Loucy (cell line): ENCODE measurements at regions not wholly inside any gene's neighbourhood (a gene's known extent, or its start where the extent isn't known, plus 50 kb on each side); places are given as distances from the start of the nearest gene placed in this dataset.

Source experiments
- H2AFZ ChIP-seq: fragments of 200-600 bp; sonication (generic); 2 replicates; pipeline ENCODE4 v1.6.0; 2016; ENCODE audit warnings: antibody characterized with exemption, mild to moderate bottlenecking, low read length, moderate library complexity
- H3F3A ChIP-seq: fragments of 200-600 bp; 2 replicates; pipeline ENCODE4 v1.6.0; 2016; ENCODE audit warnings: antibody characterized with exemption, low read depth, mild to moderate bottlenecking
- H3K27me3 ChIP-seq: fragments of 200-600 bp; sonication (generic); 2 replicates; pipeline ENCODE4 v1.6.1; 2014; ENCODE audit warnings: low read length, mild to moderate bottlenecking; ENCODE audit not compliant: insufficient read depth, poor library complexity, severe bottlenecking
- H3K36me3 ChIP-seq: fragments of 200-600 bp; sonication (generic); 2 replicates; pipeline ENCODE4 v1.6.1; 2016; ENCODE audit warnings: low read length; ENCODE audit not compliant: insufficient read depth
- H3K4me1 ChIP-seq: fragments of 200-600 bp; sonication (generic); 2 replicates; pipeline ENCODE4 v1.5.1; 2014; ENCODE audit warnings: low read length, mild to moderate bottlenecking; ENCODE audit not compliant: insufficient read depth, poor library complexity, severe bottlenecking
- H3K4me2 ChIP-seq: fragments of 200-600 bp; sonication (generic); 2 replicates; pipeline ENCODE4 v1.6.0; 2014; ENCODE audit warnings: antibody characterized with exemption, low read length, low read depth, mild to moderate bottlenecking; ENCODE audit not compliant: poor library complexity, severe bottlenecking
- H3K4me3 ChIP-seq: fragments of 200-600 bp; sonication (generic); 2 replicates; pipeline ENCODE4 v1.5.1; 2014; ENCODE audit warnings: low read length, mild to moderate bottlenecking, mixed read lengths; ENCODE audit not compliant: poor library complexity, severe bottlenecking
- H3K79me2 ChIP-seq: fragments of 200-600 bp; sonication (generic); 2 replicates; pipeline ENCODE4 v1.6.1; 2014; ENCODE audit warnings: low read length; ENCODE audit not compliant: insufficient read depth
- H3K9ac ChIP-seq: fragments of 200-600 bp; sonication (generic); 2 replicates; pipeline ENCODE4 v1.6.0; 2014; ENCODE audit warnings: mild to moderate bottlenecking, low read depth, low read length, moderate library complexity; ENCODE audit not compliant: poor library complexity, severe bottlenecking
- H3K9me2 ChIP-seq: fragments of 200-600 bp; sonication (generic); replicated peaks from 2 replicates; pipeline ENCODE4 v1.6.1; 2016; ENCODE audit warnings: low read depth, low read length, mixed read lengths
- H3K9me3 ChIP-seq: fragments of 200-600 bp; sonication (generic); 2 replicates; pipeline ENCODE4 v1.6.1; 2014; ENCODE audit warnings: mild to moderate bottlenecking, antibody characterized with exemption, low read length, low read depth; ENCODE audit not compliant: insufficient read depth
- H4K20me1 ChIP-seq: fragments of 200-600 bp; sonication (generic); 2 replicates; pipeline ENCODE4 v1.6.0; 2014; ENCODE audit warnings: antibody characterized with exemption, low read length, mild to moderate bottlenecking; ENCODE audit not compliant: insufficient read depth, poor library complexity, severe bottlenecking
- CTCF ChIP-seq: fragments of 200-600 bp; sonication (generic); conservative IDR thresholded peaks from 2 replicates; pipeline ENCODE4 v1.5.1; 2014; ENCODE audit warnings: mild to moderate bottlenecking, antibody characterized with exemption, low read length
- EZH2phosphoT487 ChIP-seq: fragments of 200-600 bp; IDR thresholded peaks from 2 replicates; pipeline ENCODE4 v1.6.1; 2018; ENCODE audit warnings: antibody characterized with exemption, mild to moderate bottlenecking, moderate library complexity, borderline replicate concordance

- Histone ChIP-seq H3K4me3 (no peak overlapping the region), H4K20me1 (no peaks in the 10 kb centered on the region), H3F3A (no peaks in the 10 kb centered on the region), H3K9me2 (no peaks in the 10 kb centered on the region), H3K79me2 (no peaks in the 10 kb centered on the region), H3K36me3 (no peaks in the 10 kb centered on the region), H3K4me1 (peaks cover 7% of the 10 kb centered on the region), H3K4me2 (no peak overlapping the region), H3K9me3 (no peaks in the 10 kb centered on the region), H2AFZ (no peak overlapping the region), H3K9ac (no peak overlapping the region), H3K27me3 (no peaks in the 10 kb centered on the region)
- TF ChIP-seq EZH2phosphoT487 (no peak), CTCF (no peak)
Observed at GRCh38 chr2:75344146-75344545, 144.8 kb upstream of the TACR1 start.

- Histone ChIP-seq H3K79me2 (no peaks in the 10 kb centered on the region), H3F3A (no peaks in the 10 kb centered on the region), H3K9ac (no peak overlapping the region), H3K27me3 (no peaks in the 10 kb centered on the region), H3K4me3 (no peak overlapping the region), H3K9me3 (no peaks in the 10 kb centered on the region), H2AFZ (no peak overlapping the region), H3K4me1 (peaks cover 7% of the 10 kb centered on the region), H3K36me3 (no peaks in the 10 kb centered on the region), H3K9me2 (no peaks in the 10 kb centered on the region), H3K4me2 (no peak overlapping the region), H4K20me1 (no peaks in the 10 kb centered on the region)
- no peak for TF ChIP-seq CTCF
- TF ChIP-seq EZH2phosphoT487 = no peak
Observed at GRCh38 chr2:75342504-75343175, 143.3 kb upstream of the TACR1 start.

- H3F3A ChIP-seq = no peaks in the 10 kb centered on the region
- no peak overlapping the region for H3K4me2 ChIP-seq
- H3K36me3 ChIP-seq = no peaks in the 10 kb centered on the region
- H3K79me2 ChIP-seq = no peaks in the 10 kb centered on the region
- H2AFZ ChIP-seq = no peak overlapping the region
- no peak overlapping the region for H3K4me3 ChIP-seq
- TF ChIP-seq CTCF = no peak
- no peak for TF ChIP-seq EZH2phosphoT487
- H3K9me3 ChIP-seq = no peaks in the 10 kb centered on the region
- H3K27me3 ChIP-seq = no peaks in the 10 kb centered on the region
- no peaks in the 10 kb centered on the region for H3K9me2 ChIP-seq
- H3K4me1 ChIP-seq = peaks cover 7% of the 10 kb centered on the region
- H3K9ac ChIP-seq = no peak overlapping the region
- no peaks in the 10 kb centered on the region for H4K20me1 ChIP-seq
Observed at GRCh38 chr2:75340560-75340959, 141.2 kb upstream of the TACR1 start.
